ENCODE measurements at regions not wholly inside any gene's neighbourhood (a gene's known extent, or its start where the extent isn't known, plus 50 kb on each side); places are given as distances from the start of the nearest gene placed in this dataset.
"Not testable (repeated sequence)": the region's sequence is repeated elsewhere in the genome, so short reads cannot be mapped to it uniquely, and the experiment has no call there.

GRCh38 chr15:20386198-20386597 lies 155.4 kb downstream of the GOLGA6L6 start:
- no peak for DNase-seq
- intact Hi-C loops (cut with DNase I), result loop anchor here in 1 of 10 donors (1.0 kb wide), 1 partner anchor 11 kb away; no protein-coding TSS in a partner anchor
- ATAC-seq, result peak in 3 of 8 donors; percentile 27 to 45 (median 39)
- Histone ChIP-seq H3K27ac (no peak overlapping the region), H3K27me3 (no peaks in the 10 kb centered on the region), H3K9me3 (peaks cover 0 to 45% (median 22%) of the 10 kb centered on the region in 11 donors), H3K4me1 (no peaks in the 10 kb centered on the region), H3K36me3 (no peaks in the 10 kb centered on the region), H3K4me3 (no peak overlapping the region)
- TF ChIP-seq CTCF (IDR thresholded peaks at IDR 0.05), result no peak

GRCh38 chr15:20380199-20380598 lies 161.4 kb downstream of the GOLGA6L6 start:
- H3K27ac ChIP-seq; H3K36me3 ChIP-seq; intact Hi-C loops (cut with DNase I); H3K27me3 ChIP-seq; ATAC-seq; H3K4me3 ChIP-seq; DNase-seq; H3K4me1 ChIP-seq: not testable (repeated sequence)
- WGBS, 2 donors, result 65 to 73% methylated on average over 5 of the region's 5 CpGs
- peaks cover 0 to 23% (median 0%) of the 10 kb centered on the region in 11 donors for H3K9me3 ChIP-seq

- Histone ChIP-seq H3K27ac (no peak overlapping the region), H3K4me1 (no peaks in the 10 kb centered on the region), H3K4me3 (no peak overlapping the region), H3K9me3 (peaks cover 0 to 16% (median 0%) of the 10 kb centered on the region in 11 donors), H3K36me3 (no peaks in the 10 kb centered on the region), H3K27me3 (peaks cover 0 to 10% (median 0%) of the 10 kb centered on the region in 7 donors)
- intact Hi-C loops (cut with DNase I), result no loop called here
- TF ChIP-seq CTCF (IDR thresholded peaks at IDR 0.05), result no peak
- 56 to 57% methylated on average over 5 of the region's 5 CpGs for WGBS, 2 donors
- ATAC-seq, result no peak
- no peak for DNase-seq
These were observed 164.7 kb downstream of the GOLGA6L6 start for GRCh38 chr15:20376872-20377271.

GRCh38 chr15:20372416-20372815 lies 169.2 kb downstream of the GOLGA6L6 start:
- H3K36me3 ChIP-seq; DNase-seq; intact Hi-C loops (cut with DNase I); H3K4me3 ChIP-seq; H3K27ac ChIP-seq; H3K4me1 ChIP-seq: not testable (repeated sequence)
- peak in 2 of 8 donors; percentile 36 to 44 for ATAC-seq
- Histone ChIP-seq H3K9me3 (peaks cover 0 to 12% (median 0%) of the 10 kb centered on the region in 11 donors), H3K27me3 (peaks cover 0 to 10% (median 0%) of the 10 kb centered on the region in 7 donors)

- DNase-seq (no peak), ATAC-seq (no peak)
- intact Hi-C loops (cut with DNase I), result loop anchor here in 2 of 10 donors (10.0 kb wide), 2 partner anchors 45 to 55 kb away; no protein-coding TSS in a partner anchor
- Histone ChIP-seq H3K36me3 (no peaks in the 10 kb centered on the region), H3K27me3 (peaks cover 0 to 10% (median 0%) of the 10 kb centered on the region in 7 donors), H3K9me3 (peaks cover 0 to 11% (median 0%) of the 10 kb centered on the region in 11 donors), H3K4me3 (no peak overlapping the region), H3K4me1 (no peaks in the 10 kb centered on the region), H3K27ac (no peak overlapping the region)
- no peak for TF ChIP-seq CTCF (IDR thresholded peaks at IDR 0.05)
- WGBS, 2 donors, result 50 to 53% methylated on average over 3 of the region's 3 CpGs
These were observed 172.1 kb downstream of the GOLGA6L6 start for GRCh38 chr15:20369500-20369899.
